HG03095 (cell line): ENCODE measurements at regions not wholly inside any gene's neighbourhood (a gene's known extent, or its start where the extent isn't known, plus 50 kb on each side); places are given as distances from the start of the nearest gene placed in this dataset.

Experiments
- ATAC-seq: cut with Tn5 transposase; IDR thresholded peaks from one replicate; pipeline ENCODE4 v1.9.1; 2021; ENCODE audit warnings: moderate library complexity; ENCODE audit not compliant: unreplicated experiment

DNA sequence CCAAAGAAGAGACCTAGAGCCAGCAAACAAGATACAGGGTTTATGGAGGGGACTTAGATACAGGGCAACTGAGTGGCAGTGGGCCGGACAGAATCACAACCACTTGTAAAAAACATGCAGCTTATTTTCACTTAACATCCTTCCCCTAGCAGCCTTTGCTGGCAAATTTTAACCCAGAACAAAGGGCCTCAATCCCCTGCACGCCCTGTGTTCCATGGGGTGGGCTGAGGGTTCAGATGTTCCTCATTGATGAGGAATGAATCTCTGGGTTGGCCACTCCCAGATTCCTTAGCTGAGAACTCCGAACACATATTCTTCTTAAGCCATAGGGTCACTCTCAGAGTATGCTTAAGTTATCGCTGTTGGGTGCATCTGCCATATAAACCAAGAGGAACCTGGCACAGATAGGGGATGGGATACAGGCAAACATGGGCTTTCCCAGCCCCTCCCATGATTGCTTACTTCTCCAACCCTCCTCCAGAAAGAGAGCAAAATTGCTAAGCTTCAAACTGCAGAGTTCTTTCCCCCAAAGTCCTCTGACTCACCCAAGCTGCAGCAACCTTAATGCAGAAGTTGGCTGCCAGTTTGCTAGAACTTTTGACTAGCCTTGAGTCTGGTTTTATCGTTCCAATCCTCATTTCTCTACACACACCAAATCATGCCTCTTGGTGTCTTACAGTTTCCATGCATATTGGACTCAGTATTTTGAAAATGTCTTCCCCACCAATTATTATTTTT lies 146.9 kb downstream of the CD47 start:
- ATAC-seq, result no peak

GRCh38 chr3:107942951-107943749 lies 147.7 kb downstream of the CD47 start:
- no peak for ATAC-seq

DNA sequence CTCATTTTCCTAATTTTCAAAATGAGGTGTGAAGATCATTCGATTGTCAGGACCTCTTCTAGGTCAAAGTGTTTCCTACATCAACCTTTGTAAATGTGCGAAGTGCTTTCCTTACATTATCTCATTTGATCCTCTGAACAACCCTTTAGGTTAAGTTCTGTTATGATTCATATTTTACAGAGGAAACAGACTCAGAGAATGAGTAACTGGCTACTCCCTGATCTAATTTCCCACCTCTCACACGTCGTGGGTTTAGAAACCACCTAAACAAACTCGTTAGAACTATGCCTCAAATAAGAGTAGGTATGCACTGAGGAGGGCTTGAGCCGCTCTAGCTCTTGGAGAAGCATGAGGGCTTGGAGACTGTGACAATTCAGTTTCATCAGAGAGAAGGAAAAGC lies 148.6 kb downstream of the CD47 start:
- ATAC-seq, result no peak

DNA sequence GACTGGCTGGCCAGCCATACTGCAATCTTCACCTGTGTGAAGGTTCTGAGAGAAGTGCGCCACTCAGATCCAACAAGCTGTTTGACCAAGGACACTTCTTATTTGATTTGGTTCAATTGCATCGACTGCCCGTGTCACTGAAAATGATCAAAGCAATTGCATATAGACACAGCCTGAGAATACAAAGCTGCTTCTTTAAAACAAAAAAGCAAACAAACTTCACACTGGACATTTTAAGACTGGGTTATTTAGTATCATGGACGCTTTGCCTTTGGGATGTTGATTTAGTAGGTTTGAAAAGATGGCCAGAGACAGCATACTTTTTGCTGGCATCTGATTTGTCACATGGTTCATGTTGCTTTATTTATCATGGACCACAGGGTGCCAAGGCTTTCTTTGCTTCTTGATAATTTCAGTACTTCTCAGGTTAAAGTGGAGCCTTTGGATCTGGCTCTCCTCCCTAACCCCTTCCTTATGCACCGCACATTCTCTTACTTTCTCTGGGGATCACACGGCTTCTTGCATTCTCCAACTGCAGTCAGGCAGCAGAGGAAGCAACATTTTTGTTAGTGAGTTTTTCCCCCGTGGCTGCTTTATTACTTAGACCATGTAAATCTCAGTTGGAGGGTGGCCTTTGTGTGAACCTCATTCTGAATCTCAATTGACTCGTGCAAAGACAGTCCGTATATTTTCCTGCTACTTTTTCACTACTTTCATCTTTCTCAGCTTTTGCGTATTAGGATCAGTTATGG lies 151.0 kb downstream of the CD47 start:
- ATAC-seq, result no peak

DNA sequence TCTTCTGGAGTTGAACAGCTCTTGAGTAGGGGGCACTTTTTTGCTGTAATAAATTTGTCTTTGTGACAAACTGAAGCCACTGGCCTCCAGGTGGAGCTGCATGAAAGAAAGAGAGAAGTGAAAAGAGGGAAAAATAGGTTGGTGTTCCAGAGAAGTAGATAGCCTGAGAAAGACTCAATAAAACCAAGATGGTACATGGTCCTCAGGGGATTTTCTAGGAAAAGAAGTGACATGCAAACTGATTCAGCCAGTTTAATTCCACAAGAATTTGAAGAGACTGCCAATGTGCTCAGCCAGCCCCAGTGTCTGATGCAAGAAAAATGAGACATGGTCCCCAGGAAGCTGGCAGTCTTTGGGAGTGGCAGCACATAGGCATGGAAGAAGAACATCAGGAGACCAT lies 152.7 kb downstream of the CD47 start:
- ATAC-seq, result no peak

- no peak for ATAC-seq
Measured at GRCh38 chr3:107934808-107935207, 156.0 kb downstream of the CD47 start.

GRCh38 chr3:107933450-107933849 lies 157.4 kb downstream of the CD47 start:
- no peak for ATAC-seq

DNA sequence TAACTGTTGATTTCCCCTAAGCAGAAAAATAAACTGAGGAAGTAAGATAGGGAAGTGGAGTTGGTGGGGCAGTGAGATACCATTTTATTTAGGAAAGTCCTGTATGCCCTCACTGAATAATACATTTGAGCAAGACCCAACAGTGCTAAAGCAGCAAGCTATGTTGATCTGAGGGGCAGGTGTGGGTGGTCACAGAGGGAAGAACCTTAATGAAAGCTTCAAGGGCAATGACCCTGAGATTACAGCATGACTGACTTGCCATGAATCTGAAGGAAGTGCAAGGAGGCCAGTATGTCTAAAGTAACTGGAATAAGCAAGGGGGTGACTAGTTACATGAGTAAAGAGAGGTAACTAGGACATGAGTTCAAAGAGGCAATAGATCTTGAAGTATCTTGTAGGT lies 159.5 kb downstream of the CD47 start:
- no peak for ATAC-seq

DNA sequence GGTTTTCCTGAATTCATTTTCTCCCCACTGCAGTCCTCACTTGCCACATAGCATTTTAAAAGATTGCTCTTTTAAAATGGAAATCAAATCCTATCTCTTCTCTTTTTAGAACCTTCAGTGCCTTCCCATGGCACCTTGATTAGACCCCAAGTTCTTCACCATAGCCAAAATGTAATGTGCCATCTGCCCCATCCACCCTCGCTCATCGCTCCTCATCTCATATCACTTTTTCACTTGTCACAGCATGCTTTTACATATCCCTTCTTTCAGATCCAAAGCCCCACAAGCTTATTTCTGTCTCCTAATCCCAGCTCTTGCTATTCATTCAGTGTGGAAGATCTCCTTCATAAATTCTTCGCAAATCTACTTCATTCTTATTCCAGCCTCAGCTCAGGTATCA lies 161.7 kb downstream of the CD47 start:
- no peak for ATAC-seq

DNA sequence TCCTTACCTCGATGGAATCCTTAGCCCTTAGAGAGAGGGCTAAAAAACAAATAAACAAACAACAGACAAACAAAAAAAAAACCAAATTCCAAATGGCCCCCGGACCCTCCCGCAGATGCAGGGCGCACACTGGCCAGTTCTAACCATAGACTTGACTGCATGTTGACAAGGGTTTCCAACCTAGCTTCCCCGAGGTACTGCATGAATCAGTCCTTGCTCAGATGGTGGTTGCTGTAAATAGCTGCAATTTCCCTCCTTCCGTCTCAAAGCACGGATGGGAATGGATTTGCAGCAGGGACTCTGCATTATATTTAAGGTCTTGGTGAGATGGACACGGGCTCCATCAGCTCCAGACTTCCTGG lies 162.8 kb downstream of the CD47 start:
- ATAC-seq, result peak; percentile 21

GRCh38 chr3:107927361-107928083 lies 163.3 kb downstream of the CD47 start:
- ATAC-seq, result peak; percentile 98

DNA sequence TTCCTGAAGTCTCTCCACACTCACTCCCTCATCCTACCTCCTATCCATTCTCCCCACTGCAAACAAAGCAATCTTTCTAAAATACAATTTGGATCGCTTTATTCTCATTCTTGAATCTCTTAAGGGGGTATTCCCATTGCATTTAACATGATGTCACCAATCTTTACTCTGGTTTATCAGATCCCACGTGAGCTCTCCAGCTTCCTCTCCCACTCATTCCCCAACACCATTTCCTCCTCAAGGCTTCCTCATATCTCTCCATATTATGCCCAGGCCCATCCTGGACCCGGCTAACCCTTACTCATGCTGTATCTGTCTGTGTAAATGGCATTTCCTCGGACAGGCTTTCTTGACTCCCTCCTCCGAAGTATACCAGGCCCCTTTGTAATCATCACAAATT lies 165.0 kb downstream of the CD47 start:
- ATAC-seq, result no peak

GRCh38 chr3:107921038-107921437 lies 169.8 kb downstream of the CD47 start:
- ATAC-seq, result no peak

GRCh38 chr3:107920538-107920937 lies 170.3 kb downstream of the CD47 start:
- ATAC-seq, result no peak

GRCh38 chr3:107919239-107919638 lies 171.6 kb downstream of the CD47 start:
- no peak for ATAC-seq

DNA sequence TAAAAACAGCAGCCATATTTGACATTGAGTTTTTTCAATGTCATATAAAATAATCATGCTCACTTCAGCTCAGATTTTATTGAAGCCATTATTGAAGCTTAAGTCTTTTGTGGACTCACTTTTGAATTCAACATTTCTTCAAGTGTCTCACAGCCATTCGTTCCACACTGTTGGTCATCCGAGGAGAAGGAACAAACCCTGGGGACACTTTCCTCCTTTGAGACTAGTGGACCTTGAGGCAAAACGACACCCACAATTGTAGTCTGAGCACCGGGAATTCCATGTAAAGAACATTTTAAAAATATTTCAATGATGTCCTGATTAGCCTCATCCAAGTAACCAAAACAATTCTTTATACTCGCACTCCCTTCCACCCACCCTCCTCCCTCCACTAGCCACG lies 174.7 kb downstream of the CD47 start:
- no peak for ATAC-seq

GRCh38 chr3:107915706-107916105 lies 175.1 kb downstream of the CD47 start:
- ATAC-seq, result no peak

- ATAC-seq, result no peak
Measured at GRCh38 chr3:107913701-107914100, 177.1 kb downstream of the CD47 start.

DNA sequence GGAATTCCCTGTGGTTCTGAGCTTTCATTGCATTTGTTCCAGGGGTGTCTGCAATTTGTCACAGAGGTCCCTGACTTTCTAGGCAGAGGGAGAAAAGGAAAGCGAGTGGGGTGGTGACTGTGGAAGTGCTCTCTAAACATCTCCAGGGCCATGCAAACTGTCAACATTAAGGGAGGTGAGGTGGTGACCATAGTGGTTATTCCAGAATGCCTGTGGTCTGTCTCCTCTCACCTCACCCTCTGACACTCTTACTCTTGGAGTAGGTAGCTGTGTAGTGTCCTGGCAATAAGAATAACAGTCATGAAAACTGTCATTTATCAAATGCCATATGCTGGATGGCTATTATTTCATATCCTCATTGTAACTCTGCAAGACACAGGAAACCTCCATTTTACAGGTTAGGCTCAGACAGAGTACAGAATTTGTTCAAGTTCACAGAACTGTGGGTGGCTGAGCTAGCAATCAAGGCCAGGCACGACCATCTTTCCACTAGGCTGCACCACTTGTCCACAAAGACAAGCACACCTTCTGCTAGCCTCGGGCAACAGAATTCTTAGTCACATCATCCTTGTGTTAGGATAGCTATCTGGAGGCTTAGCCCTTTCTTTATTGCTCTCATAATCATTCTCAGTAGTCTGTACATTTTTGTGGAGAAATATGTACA lies 179.4 kb downstream of the CD47 start:
- ATAC-seq, result no peak

DNA sequence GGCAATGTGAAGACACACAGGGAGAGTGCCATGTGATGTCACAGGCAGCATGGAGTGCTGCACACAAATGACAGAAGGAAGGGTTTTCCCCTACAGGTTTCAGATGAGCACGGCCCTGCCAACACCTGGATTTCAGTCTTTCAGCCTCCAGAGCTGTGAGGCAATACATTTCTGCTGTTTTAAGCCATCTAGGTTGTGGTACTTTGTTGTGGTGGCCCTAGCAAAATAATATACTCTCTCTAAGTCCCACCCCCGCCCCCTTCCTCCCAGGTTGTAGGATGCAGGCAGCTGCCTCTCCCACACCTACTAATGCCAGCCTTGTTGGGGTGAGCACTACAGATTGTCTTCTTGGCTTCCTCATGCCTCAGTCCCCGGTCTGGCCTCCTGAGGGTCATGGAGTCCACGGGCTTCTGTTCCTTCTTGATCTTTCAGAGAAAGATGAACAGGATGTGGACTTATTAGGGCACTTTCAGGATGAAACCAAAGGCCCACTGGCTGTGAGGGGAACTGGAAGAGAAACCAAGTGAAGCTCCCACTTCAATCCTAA lies 180.0 kb downstream of the CD47 start:
- ATAC-seq, result peak; percentile 95
